ENCODE measurements at regions not wholly inside any gene's neighbourhood (a gene's known extent, or its start where the extent isn't known, plus 50 kb on each side); places are given as distances from the start of the nearest gene placed in this dataset.

GRCh38 chr10:25697412-25697811 is 236.6 kb upstream of the MYO3A start:
- Histone ChIP-seq H3K4me1 (no peaks in the 10 kb centered on the region), H3K36me3 (no peaks in the 10 kb centered on the region), H3K4me3 (no peak overlapping the region), H3K27ac (no peak overlapping the region), H3K27me3 (peaks cover 0 to 4% of the 10 kb centered on the region in 2 donors), H3K9me3 (no peaks in the 10 kb centered on the region)
- TF ChIP-seq CTCF (IDR thresholded peaks at IDR 0.05) (no peak), POLR2AphosphoS5 (IDR thresholded peaks at IDR 0.05) (no peak), POLR2A (IDR thresholded peaks at IDR 0.05) (no peak)
- intact Hi-C loops (cut with DNase I; ENCODE audit: low total_unique reads), result no loop called here
- no peak for DNase-seq (ENCODE audit: low spot score in 2 of 2)

GRCh38 chr10:25698638-25699037 is 235.4 kb upstream of the MYO3A start:
- intact Hi-C loops (cut with DNase I; ENCODE audit: low total_unique reads), result no loop called here
- Histone ChIP-seq H3K27ac (no peak overlapping the region), H3K27me3 (peaks cover 0 to 4% of the 10 kb centered on the region in 2 donors), H3K4me3 (no peak overlapping the region), H3K36me3 (no peaks in the 10 kb centered on the region), H3K4me1 (no peaks in the 10 kb centered on the region), H3K9me3 (no peaks in the 10 kb centered on the region)
- TF ChIP-seq CTCF (IDR thresholded peaks at IDR 0.05), result no peak
- DNase-seq (ENCODE audit: low spot score in 2 of 2), result no peak

- H3K27me3 ChIP-seq, result peaks cover 0 to 4% of the 10 kb centered on the region in 2 donors
- H3K36me3 ChIP-seq, result no peaks in the 10 kb centered on the region
- H3K9me3 ChIP-seq, result no peaks in the 10 kb centered on the region
- no peak for TF ChIP-seq POLR2AphosphoS5 (IDR thresholded peaks at IDR 0.05)
- TF ChIP-seq POLR2A (IDR thresholded peaks at IDR 0.05), result no peak
- TF ChIP-seq CTCF (IDR thresholded peaks at IDR 0.05), result no peak
- no peaks in the 10 kb centered on the region for H3K4me1 ChIP-seq
- no peak for DNase-seq (ENCODE audit: low spot score in 2 of 2)
- intact Hi-C loops (cut with DNase I; ENCODE audit: low total_unique reads), result no loop called here
- H3K27ac ChIP-seq, result no peak overlapping the region
- H3K4me3 ChIP-seq, result no peak overlapping the region
Measured at GRCh38 chr10:25699631-25700030, 234.4 kb upstream of the MYO3A start.

- Histone ChIP-seq H3K4me1 (no peaks in the 10 kb centered on the region), H3K36me3 (no peaks in the 10 kb centered on the region), H3K27me3 (no peaks in the 10 kb centered on the region), H3K4me3 (no peak overlapping the region), H3K27ac (no peak overlapping the region), H3K9me3 (no peaks in the 10 kb centered on the region)
- intact Hi-C loops (cut with DNase I; ENCODE audit: low total_unique reads), result no loop called here
- no peak for TF ChIP-seq POLR2A (IDR thresholded peaks at IDR 0.05)
- TF ChIP-seq POLR2AphosphoS5 (IDR thresholded peaks at IDR 0.05), result no peak
- no peak for TF ChIP-seq CTCF (IDR thresholded peaks at IDR 0.05)
- DNase-seq (ENCODE audit: low spot score in 2 of 2), result no peak
Measured at GRCh38 chr10:25701652-25702051, 232.4 kb upstream of the MYO3A start.

GRCh38 chr10:25704622-25705021 is 229.4 kb upstream of the MYO3A start:
- Histone ChIP-seq H3K27me3 (no peaks in the 10 kb centered on the region), H3K4me1 (no peaks in the 10 kb centered on the region), H3K4me3 (no peak overlapping the region), H3K9me3 (no peaks in the 10 kb centered on the region), H3K36me3 (no peaks in the 10 kb centered on the region), H3K27ac (no peak overlapping the region)
- TF ChIP-seq POLR2A (IDR thresholded peaks at IDR 0.05) (no peak), POLR2AphosphoS5 (IDR thresholded peaks at IDR 0.05) (no peak), CTCF (IDR thresholded peaks at IDR 0.05) (no peak)
- DNase-seq (ENCODE audit: low spot score in 2 of 2), result no peak
- intact Hi-C loops (cut with DNase I; ENCODE audit: low total_unique reads), result no loop called here

Data from breast epithelium (tissue), 4 donors.